Smooth muscle cell (in vitro differentiated cells): ENCODE measurements at regions not wholly inside any gene's neighbourhood (a gene's known extent, or its start where the extent isn't known, plus 50 kb on each side); places are given as distances from the start of the nearest gene placed in this dataset.

Experiments
- DNase-seq: peaks from one replicate; lab custom pipeline; 2025; ENCODE audit not compliant: unreplicated experiment; lab: John Stamatoyannopoulos, UW
- H2AFZ ChIP-seq: fragments of 200-600 bp; sonication (generic); 2 replicates; pipeline ENCODE4 v1.6.0; 2016; ENCODE audit warnings: antibody characterized with exemption, low read depth, mild to moderate bottlenecking
- H3F3A ChIP-seq: fragments of 200-600 bp; sonication (generic); 2 replicates; pipeline ENCODE4 v1.6.0; 2017; ENCODE audit warnings: antibody characterized with exemption, low read depth
- H3K27ac ChIP-seq: fragments of 200-600 bp; sonication (generic); 2 replicates; pipeline ENCODE4 v1.5.1; 2016; ENCODE audit warnings: low read depth, mild to moderate bottlenecking
- H3K27me3 ChIP-seq: fragments of 200-600 bp; sonication (generic); 2 replicates; pipeline ENCODE4 v1.6.1; 2016; ENCODE audit warnings: low read depth, mild to moderate bottlenecking
- H3K36me3 ChIP-seq: fragments of 200-600 bp; sonication (generic); 2 replicates; pipeline ENCODE4 v1.5.1; 2016; ENCODE audit warnings: low read depth
- H3K4me1 ChIP-seq: fragments of 200-600 bp; sonication (generic); 2 replicates; pipeline ENCODE4 v1.5.1; 2016; ENCODE audit warnings: low read depth
- H3K4me2 ChIP-seq: fragments of 200-600 bp; sonication (generic); 2 replicates; pipeline ENCODE4 v1.6.0; 2016; ENCODE audit warnings: mild to moderate bottlenecking
- H3K4me3 ChIP-seq: fragments of 200-600 bp; sonication (generic); 2 replicates; pipeline ENCODE4 v1.5.1; 2016; ENCODE audit warnings: mild to moderate bottlenecking
- H3K79me2 ChIP-seq: fragments of 200-600 bp; sonication (generic); 2 replicates; pipeline ENCODE4 v1.6.0; 2016; ENCODE audit warnings: low read depth, mild to moderate bottlenecking
- H3K9ac ChIP-seq: fragments of 200-600 bp; sonication (generic); 2 replicates; pipeline ENCODE4 v1.6.0; 2016; ENCODE audit warnings: low read depth
- H3K9me3 ChIP-seq: fragments of 200-600 bp; sonication (generic); replicated peaks from 2 replicates; pipeline ENCODE4 v1.5.1; 2016; ENCODE audit warnings: low read depth
- H4K20me1 ChIP-seq: fragments of 200-600 bp; sonication (generic); 2 replicates; pipeline ENCODE4 v1.6.0; 2016; ENCODE audit warnings: low read depth
- CTCF ChIP-seq: fragments of 200-600 bp; sonication (generic); IDR thresholded peaks from 2 replicates; pipeline ENCODE4 v1.5.1; 2017; ENCODE audit warnings: borderline replicate concordance, mild to moderate bottlenecking, antibody characterized with exemption; ENCODE audit not compliant: insufficient read depth, poor library complexity, severe bottlenecking
- WGBS: methylation state at CpG from one replicate; pipeline ENCODE4 v1.1.7; 2016; ENCODE audit warnings: low lambda C conversion rate; 5-methylcytosine and 5-hydroxymethylcytosine counted together

DNA sequence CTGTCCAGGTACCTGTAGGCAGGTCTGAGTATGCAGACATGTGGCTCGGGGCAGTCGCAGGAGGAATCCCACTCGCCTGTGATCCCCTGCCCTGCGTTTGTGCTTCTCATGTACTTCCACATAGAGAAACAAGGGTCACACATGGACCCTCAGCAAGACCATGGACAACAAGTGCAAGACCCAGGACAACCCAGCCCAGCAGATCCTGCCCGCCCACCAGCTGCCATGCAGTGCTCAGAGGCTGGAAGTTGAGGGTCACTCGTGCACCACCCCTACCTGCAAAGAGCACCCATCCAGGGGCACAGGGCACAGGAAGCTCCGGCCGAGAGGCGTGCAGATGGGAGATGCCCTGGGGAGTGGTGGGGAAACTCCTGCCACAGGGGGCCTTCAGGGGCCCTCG, 67.5 kb upstream of the C14orf180 start:
- Histone ChIP-seq H3K27me3 (peaks cover 4% of the 10 kb centered on the region), H3K27ac (no peak overlapping the region), H2AFZ (no peak overlapping the region), H3K36me3 (no peaks in the 10 kb centered on the region), H3K79me2 (no peaks in the 10 kb centered on the region), H3K9ac (no peak overlapping the region), H3K4me1 (no peaks in the 10 kb centered on the region), H3K4me3 (no peak overlapping the region), H3K4me2 (no peak overlapping the region), H3F3A (no peaks in the 10 kb centered on the region), H4K20me1 (no peaks in the 10 kb centered on the region), H3K9me3 (no peaks in the 10 kb centered on the region)
- no peak for DNase-seq
- 95% methylated on average over 10 of the region's 10 CpGs for whole genome bisulfite sequencing
- TF ChIP-seq CTCF = no peak

GRCh38 chr14:104512771-104513640, 66.6 kb upstream of the C14orf180 start:
- no peaks in the 10 kb centered on the region for H3F3A ChIP-seq
- no peaks in the 10 kb centered on the region for H4K20me1 ChIP-seq
- no peaks in the 10 kb centered on the region for H3K4me1 ChIP-seq
- H2AFZ ChIP-seq = no peak overlapping the region
- no peak overlapping the region for H3K9ac ChIP-seq
- no peaks in the 10 kb centered on the region for H3K9me3 ChIP-seq
- no peak for DNase-seq
- no peaks in the 10 kb centered on the region for H3K79me2 ChIP-seq
- TF ChIP-seq CTCF = no peak
- no peak overlapping the region for H3K4me3 ChIP-seq
- H3K4me2 ChIP-seq = no peak overlapping the region
- H3K36me3 ChIP-seq = no peaks in the 10 kb centered on the region
- WGBS = 87% methylated on average over 35 of the region's 35 CpGs
- no peaks in the 10 kb centered on the region for H3K27me3 ChIP-seq
- H3K27ac ChIP-seq = no peak overlapping the region

GRCh38 chr14:104513641-104514046, 65.9 kb upstream of the C14orf180 start:
- no peaks in the 10 kb centered on the region for H4K20me1 ChIP-seq
- no peak overlapping the region for H3K27ac ChIP-seq
- TF ChIP-seq CTCF = no peak
- no peak overlapping the region for H3K4me3 ChIP-seq
- no peak overlapping the region for H3K4me2 ChIP-seq
- no peak overlapping the region for H2AFZ ChIP-seq
- H3K9me3 ChIP-seq = no peaks in the 10 kb centered on the region
- 91% methylated on average over 6 of the region's 6 CpGs for WGBS
- no peaks in the 10 kb centered on the region for H3F3A ChIP-seq
- H3K4me1 ChIP-seq = no peaks in the 10 kb centered on the region
- no peak overlapping the region for H3K9ac ChIP-seq
- H3K27me3 ChIP-seq = no peaks in the 10 kb centered on the region
- H3K36me3 ChIP-seq = no peaks in the 10 kb centered on the region
- no peaks in the 10 kb centered on the region for H3K79me2 ChIP-seq
- no peak for DNase-seq
